GM12892 (cell line): ENCODE measurements at regions not wholly inside any gene's neighbourhood (a gene's known extent, or its start where the extent isn't known, plus 50 kb on each side); places are given as distances from the start of the nearest gene placed in this dataset.

Source experiments
- POLR2A ChIP-seq: IDR thresholded peaks from 2 replicates; pipeline ENCODE4 v1.6.1; 2011; ENCODE audit warnings: low read depth, low read length, control low read depth
- POLR2AphosphoS5 ChIP-seq: IDR thresholded peaks from 2 replicates; pipeline ENCODE4 v1.6.1; 2011; ENCODE audit warnings: low read depth, low read length, control low read depth
- TAF1 ChIP-seq: IDR thresholded peaks from 2 replicates; pipeline ENCODE4 v1.6.1; 2011; ENCODE audit warnings: low read depth, mild to moderate bottlenecking, control low read depth, low read length, borderline replicate concordance

DNA sequence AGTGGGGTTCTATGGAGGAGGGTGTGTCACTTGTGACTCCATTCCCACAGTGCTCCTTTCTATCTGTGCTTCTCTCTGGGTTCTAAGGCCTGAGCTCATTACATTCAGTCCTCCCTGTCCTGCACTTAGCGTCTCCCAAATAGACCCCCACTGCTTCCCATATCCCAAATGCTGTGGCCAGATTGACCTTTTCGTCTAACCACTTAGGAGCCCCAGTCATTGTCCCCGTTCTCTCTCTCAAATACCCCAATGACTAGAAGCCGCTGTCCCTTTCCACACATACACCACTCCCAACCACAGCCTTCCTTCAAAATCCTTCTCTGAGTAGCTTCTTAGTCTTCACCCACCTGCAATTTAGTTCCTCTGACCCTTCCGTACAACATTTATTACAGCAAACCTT, 146.5 kb downstream of the TRIM43 start:
- TF ChIP-seq POLR2A (no peak), POLR2AphosphoS5 (no peak), TAF1 (no peak)
